NCI-H69 (cell line): ENCODE measurements at regions not wholly inside any gene's neighbourhood (a gene's known extent, or its start where the extent isn't known, plus 50 kb on each side); places are given as distances from the start of the nearest gene placed in this dataset.

Experiments
- DNase-seq: peaks from one replicate; lab custom pipeline; 2025; lab: John Stamatoyannopoulos, UW

GRCh38 chr7:84817016-84817415 lies 369.8 kb downstream of the SEMA3D start:
- no peak for DNase-seq

- DNase-seq = no peak
Observed at GRCh38 chr7:84813376-84813775, 373.5 kb downstream of the SEMA3D start.

- no peak for DNase-seq
Observed at GRCh38 chr7:84812021-84812420, 374.8 kb downstream of the SEMA3D start.

GRCh38 chr7:84811362-84811761 lies 375.5 kb downstream of the SEMA3D start:
- DNase-seq = no peak

GRCh38 chr7:84809877-84810276 lies 377.0 kb downstream of the SEMA3D start:
- DNase-seq = no peak

GRCh38 chr7:84803979-84804378 lies 382.9 kb downstream of the SEMA3D start:
- no peak for DNase-seq

GRCh38 chr7:84801396-84801795 lies 385.5 kb downstream of the SEMA3D start:
- DNase-seq = no peak

GRCh38 chr7:84800846-84801245 lies 386.0 kb downstream of the SEMA3D start:
- DNase-seq = no peak

- no peak for DNase-seq
Observed at GRCh38 chr7:84799106-84799505, 387.8 kb downstream of the SEMA3D start.

- DNase-seq = no peak
Observed at GRCh38 chr7:84792231-84792893, 394.5 kb downstream of the SEMA3D start.

- DNase-seq = no peak
Observed at GRCh38 chr7:84790882-84791281, 396.0 kb downstream of the SEMA3D start.

- DNase-seq = no peak
Observed at GRCh38 chr7:84786073-84786472, 400.8 kb downstream of the SEMA3D start.

GRCh38 chr7:84784450-84784849 lies 402.4 kb downstream of the SEMA3D start:
- no peak for DNase-seq

- no peak for DNase-seq
Observed at GRCh38 chr7:84783141-84783778, 403.6 kb downstream of the SEMA3D start.

- DNase-seq = no peak
Observed at GRCh38 chr7:84781838-84782237, 405.0 kb downstream of the SEMA3D start.

- no peak for DNase-seq
Observed at GRCh38 chr7:84780158-84781124, 406.4 kb downstream of the SEMA3D start.

GRCh38 chr7:84757761-84758160 lies 429.1 kb downstream of the SEMA3D start:
- no peak for DNase-seq

- DNase-seq = peak; percentile 12
Observed at GRCh38 chr7:84746353-84746752, 440.5 kb downstream of the SEMA3D start.

GRCh38 chr7:84744385-84744784 lies 442.5 kb downstream of the SEMA3D start:
- DNase-seq = no peak

GRCh38 chr7:84738583-84739150 lies 448.2 kb downstream of the SEMA3D start:
- no peak for DNase-seq

- peak; percentile 11 for DNase-seq
Observed at GRCh38 chr7:84735677-84736076, 451.2 kb downstream of the SEMA3D start.

GRCh38 chr7:84735011-84735410 lies 451.8 kb downstream of the SEMA3D start:
- DNase-seq = no peak
